Upper lobe of left lung (tissue), 6 donors: ENCODE measurements at regions not wholly inside any gene's neighbourhood (a gene's known extent, or its start where the extent isn't known, plus 50 kb on each side); places are given as distances from the start of the nearest gene placed in this dataset.

Experiments
- ATAC-seq, 2 donors: fragments of 200-7000 bp; cut with Tn5 transposase; one replicate each; pipeline ENCODE4 v1.9.1; 2022; ENCODE audit warnings: mild to moderate bottlenecking in 2 of 2, moderate library complexity in 2 of 2; ENCODE audit not compliant: low FRiP score in 2 of 2
- DNase-seq, 2 donors: peaks; one replicate each; pipeline ENCODE4 v3.0.0-alpha.2; 2019 to 2020
- H3K27ac ChIP-seq, 4 donors: fragments of 200-600 bp; sonication (generic); one replicate each; pipeline ENCODE4 v1.5.1; 2016 to 2019
- H3K27me3 ChIP-seq, 4 donors: fragments of 200-600 bp; sonication (generic); one replicate each; pipeline ENCODE4 v1.5.1; 2017 to 2019
- H3K36me3 ChIP-seq, 4 donors: fragments of 200-600 bp; sonication (generic); one replicate each; pipeline ENCODE4 v1.5.1; 2016 to 2019
- H3K4me1 ChIP-seq, 4 donors: fragments of 200-600 bp; sonication (generic); one replicate each; pipeline ENCODE4 v1.5.1; 2018 to 2019
- H3K4me3 ChIP-seq, 4 donors: fragments of 200-600 bp; sonication (generic); one replicate each; pipeline ENCODE4 v1.5.1; 2017 to 2019; ENCODE audit warnings: mild to moderate bottlenecking in 2 of 4, moderate library complexity in 1 of 4
- H3K9me3 ChIP-seq, 4 donors: fragments of 200-600 bp; sonication (generic); one replicate each; pipeline ENCODE4 v1.5.1; 2018 to 2019
- CTCF ChIP-seq, 6 experiments: fragments of 450-650 bp in 4 of 6; fragments of 200-600 bp in 2 of 6; sonication (generic) in 2 of 6; IDR thresholded peaks; one replicate each; pipeline ENCODE4 v1.5.1; 2016 to 2019; ENCODE audit warnings: antibody characterized with exemption in 6 of 6
- EP300 ChIP-seq, 4 donors: sonication (generic); formaldehyde crosslinking; IDR thresholded peaks; one replicate each; pipeline ENCODE4 v1.5.1; 2017; ENCODE audit warnings: antibody characterized with exemption in 4 of 4, control low read depth in 2 of 4
- POLR2A ChIP-seq, 4 donors: fragments of 450-650 bp; IDR thresholded peaks; one replicate each; pipeline ENCODE4 v1.5.1; 2016 to 2017; ENCODE audit warnings: antibody characterized with exemption in 4 of 4, mild to moderate bottlenecking in 2 of 4
- POLR2AphosphoS5 ChIP-seq, 2 donors: sonication (generic); formaldehyde crosslinking; IDR thresholded peaks; one replicate each; pipeline ENCODE4 v1.5.1; 2017; ENCODE audit warnings: antibody characterized with exemption in 2 of 2
- WGBS, 2 donors: methylation state at CpG; one replicate each; pipeline ENCODE4 v1.1.5; 2017 to 2018; 5-methylcytosine and 5-hydroxymethylcytosine counted together
- donor health status: DM: no; HTN: no; CAD: no; lungs with moderate emphysema.
- donor health status: DM: no; HTN: yes; CAD: no; lungs with severe emphysema.

DNA sequence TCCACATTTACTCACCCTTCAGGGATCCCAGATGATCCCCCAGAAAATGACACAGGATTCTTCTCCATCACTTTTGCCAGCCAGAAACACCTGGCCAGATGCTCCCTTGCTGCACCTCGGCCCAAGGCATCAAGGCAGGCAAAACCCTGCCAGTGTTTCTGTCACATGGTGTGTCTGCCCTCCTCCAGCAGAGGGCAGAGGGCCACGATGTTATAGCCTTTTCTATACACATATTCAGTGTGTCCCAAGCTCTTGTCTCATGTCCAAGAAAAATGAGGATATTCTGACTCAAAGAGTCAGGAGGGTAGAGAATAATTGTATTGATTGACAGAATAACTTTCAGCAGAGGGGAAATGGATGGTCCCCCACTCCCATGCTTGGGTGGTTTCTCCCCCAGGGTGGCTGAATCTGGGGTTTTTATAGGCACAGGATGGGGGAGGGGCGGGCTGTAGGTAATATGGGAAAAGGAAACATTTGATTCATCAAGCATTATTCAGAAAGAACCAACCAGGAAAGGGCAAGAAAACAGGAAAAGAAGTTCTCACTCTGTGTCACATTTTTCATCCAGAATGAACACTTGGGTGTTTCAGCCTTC lies 933.9 kb downstream of the TRIB2 start:
- WGBS, 2 donors, result 64 to 66% methylated on average over 3 of the region's 3 CpGs
- TF ChIP-seq POLR2AphosphoS5 (IDR thresholded peaks at IDR 0.05), result no peak
- no peak for TF ChIP-seq EP300 (IDR thresholded peaks at IDR 0.05)
- no peak for TF ChIP-seq POLR2A (IDR thresholded peaks at IDR 0.05)
- no peak for TF ChIP-seq CTCF (IDR thresholded peaks at IDR 0.05)
- H3K4me3 ChIP-seq, result no peak overlapping the region
- H3K27me3 ChIP-seq, result no peaks in the 10 kb centered on the region
- H3K9me3 ChIP-seq, result peaks cover 0 to 7% (median 3%) of the 10 kb centered on the region in 4 donors
- H3K36me3 ChIP-seq, result no peaks in the 10 kb centered on the region
- H3K27ac ChIP-seq, result no peak overlapping the region
- no peaks in the 10 kb centered on the region for H3K4me1 ChIP-seq
- no peak for DNase-seq
- no peak for ATAC-seq

GRCh38 chr2:13651684-13652131 lies 935.0 kb downstream of the TRIB2 start:
- no peaks in the 10 kb centered on the region for H3K27me3 ChIP-seq
- DNase-seq (no peak), ATAC-seq (no peak)
- no peaks in the 10 kb centered on the region for H3K36me3 ChIP-seq
- TF ChIP-seq EP300 (IDR thresholded peaks at IDR 0.05) (no peak), CTCF (IDR thresholded peaks at IDR 0.05) (no peak), POLR2A (IDR thresholded peaks at IDR 0.05) (no peak), POLR2AphosphoS5 (IDR thresholded peaks at IDR 0.05) (no peak)
- no peaks in the 10 kb centered on the region for H3K4me1 ChIP-seq
- H3K9me3 ChIP-seq, result peaks cover 0 to 7% (median 3%) of the 10 kb centered on the region in 4 donors
- no peak overlapping the region for H3K27ac ChIP-seq
- no peak overlapping the region for H3K4me3 ChIP-seq

DNA sequence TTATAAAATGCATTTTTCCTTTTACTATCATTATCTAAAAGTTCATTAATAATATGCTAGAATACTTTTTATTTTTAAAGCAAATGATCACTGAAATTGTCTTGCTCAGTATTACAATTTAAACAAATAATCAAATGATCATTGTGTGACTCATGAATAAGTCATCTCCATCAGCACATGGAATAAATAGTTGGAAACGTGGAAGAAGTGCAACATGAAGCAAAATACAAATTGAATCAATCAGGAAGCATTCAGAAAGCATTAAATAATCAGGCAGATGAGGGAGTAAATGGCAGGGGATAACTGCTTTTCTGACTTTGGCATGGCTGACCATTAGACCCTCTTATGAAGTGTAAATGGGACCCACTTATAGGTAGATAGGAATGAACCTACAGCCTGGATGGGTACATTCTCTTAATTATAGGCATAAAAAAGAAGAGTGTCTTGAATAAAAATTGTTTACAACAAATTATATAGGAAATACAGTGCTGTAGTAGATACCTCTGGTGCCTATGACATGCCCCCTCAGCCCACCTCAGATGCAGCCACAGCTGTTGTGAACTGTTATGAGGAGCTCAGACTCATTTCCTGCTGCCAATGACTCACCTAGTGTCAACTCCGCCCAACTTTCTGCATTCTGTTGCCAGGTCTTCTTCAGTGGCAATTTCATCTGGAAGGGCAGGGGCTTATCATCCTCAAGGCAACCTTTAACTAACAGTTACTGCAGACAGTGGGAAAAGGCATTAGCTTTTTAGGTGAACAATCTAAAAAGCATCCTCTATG lies 936.0 kb downstream of the TRIB2 start:
- Histone ChIP-seq H3K27me3 (no peaks in the 10 kb centered on the region), H3K27ac (no peak overlapping the region), H3K4me3 (no peak overlapping the region), H3K9me3 (peaks cover 0 to 7% (median 3%) of the 10 kb centered on the region in 4 donors), H3K4me1 (no peaks in the 10 kb centered on the region), H3K36me3 (no peaks in the 10 kb centered on the region)
- no peak for TF ChIP-seq POLR2A (IDR thresholded peaks at IDR 0.05)
- TF ChIP-seq EP300 (IDR thresholded peaks at IDR 0.05), result no peak
- no peak for TF ChIP-seq CTCF (IDR thresholded peaks at IDR 0.05)
- TF ChIP-seq POLR2AphosphoS5 (IDR thresholded peaks at IDR 0.05), result no peak
- WGBS, 2 donors, result 58 to 69% methylated on average over 2 of the region's 2 CpGs
- ATAC-seq, result no peak
- no peak for DNase-seq

GRCh38 chr2:13654416-13654815 lies 937.7 kb downstream of the TRIB2 start:
- DNase-seq (no peak), ATAC-seq (no peak)
- H3K9me3 ChIP-seq, result peaks cover 0 to 7% (median 2%) of the 10 kb centered on the region in 4 donors
- TF ChIP-seq CTCF (IDR thresholded peaks at IDR 0.05), result no peak
- no peak for TF ChIP-seq POLR2AphosphoS5 (IDR thresholded peaks at IDR 0.05)
- TF ChIP-seq POLR2A (IDR thresholded peaks at IDR 0.05), result no peak
- no peak for TF ChIP-seq EP300 (IDR thresholded peaks at IDR 0.05)
- no peaks in the 10 kb centered on the region for H3K27me3 ChIP-seq
- no peaks in the 10 kb centered on the region for H3K4me1 ChIP-seq
- no peak overlapping the region for H3K4me3 ChIP-seq
- no peaks in the 10 kb centered on the region for H3K36me3 ChIP-seq
- no peak overlapping the region for H3K27ac ChIP-seq
